IMR-90 (cell line): ENCODE measurements at regions not wholly inside any gene's neighbourhood (a gene's known extent, or its start where the extent isn't known, plus 50 kb on each side); places are given as distances from the start of the nearest gene placed in this dataset.

Experiments
- ATAC-seq: fragments of 200-7000 bp; cut with Tn5 transposase; 2 replicates; pipeline ENCODE4 v1.9.1; 2020; ENCODE audit warnings: low read depth, mild to moderate bottlenecking, moderate library complexity
- BruUV-seq: library from RNA; stranded (reverse); fragments of 400-500 nt; replicated peaks from 2 replicates; lab custom pipeline; 2021; lab: Mats Ljungman, UMichigan
- CTCF ChIA-PET: fragments of 300-600 bp; formaldehyde crosslinking; extraction: SDS; loops from one replicate; lab custom pipeline; 2021; ENCODE audit warnings: antibody characterized with exemption; lab: Yijun Ruan, JAX
- POLR2A ChIA-PET: fragments of 300-600 bp; sonication (Branson Sonifier 250); formaldehyde crosslinking; loops from one replicate; lab custom pipeline; 2022; ENCODE audit warnings: antibody characterized with exemption; ENCODE audit not compliant: unreplicated experiment; lab: Charles Lee
- DNase-seq: peaks from one replicate; pipeline ENCODE4 v3.0.0; 2013
- H2AFZ ChIP-seq: replicated peaks from 2 replicates; pipeline ENCODE3; 2013; ENCODE audit warnings: low read length, mild to moderate bottlenecking; ENCODE audit not compliant: poor library complexity
- H2AK5ac ChIP-seq: 2 replicates; pipeline ENCODE4 v1.6.1; 2013; ENCODE audit warnings: low read depth, low read length, inconsistent platforms
- H2AK9ac ChIP-seq: replicated peaks from 2 replicates; pipeline ENCODE3; 2013; ENCODE audit warnings: mild to moderate bottlenecking, low read depth, low read length, moderate library complexity; ENCODE audit not compliant: poor library complexity
- H2BK120ac ChIP-seq: 2 replicates; pipeline ENCODE4 v1.6.1; 2013; ENCODE audit warnings: low read depth, low read length, inconsistent platforms
- H2BK15ac ChIP-seq: 3 replicates; pipeline ENCODE4 v1.6.1; 2013; ENCODE audit warnings: low read depth, low read length, inconsistent platforms
- H2BK20ac ChIP-seq: 2 replicates; pipeline ENCODE4 v1.6.1; 2013; ENCODE audit warnings: low read depth, mild to moderate bottlenecking, inconsistent platforms, low read length, moderate library complexity
- H2BK5ac ChIP-seq: 2 replicates; pipeline ENCODE4 v1.6.1; 2013; ENCODE audit warnings: mild to moderate bottlenecking, low read depth, low read length, inconsistent platforms; ENCODE audit not compliant: poor library complexity, severe bottlenecking
- H3K14ac ChIP-seq: replicated peaks from 2 replicates; pipeline ENCODE4 v1.6.1; 2013; ENCODE audit warnings: low read depth, low read length, inconsistent platforms
- H3K18ac ChIP-seq: 2 replicates; pipeline ENCODE4 v1.6.1; 2013; ENCODE audit warnings: low read depth, low read length, control low read depth
- H3K23ac ChIP-seq: 2 replicates; pipeline ENCODE4 v1.6.1; 2013; ENCODE audit warnings: low read depth, low read length, inconsistent platforms
- H3K27ac ChIP-seq: 2 replicates; pipeline ENCODE4 v1.5.1; 2013; ENCODE audit warnings: mild to moderate bottlenecking, control low read depth, low read length; ENCODE audit not compliant: insufficient read depth
- H3K27me3 ChIP-seq: 2 replicates; pipeline ENCODE4 v1.6.1; 2013; ENCODE audit warnings: low read length; ENCODE audit not compliant: control insufficient read depth, insufficient read depth
- H3K36me3 ChIP-seq: 2 replicates; pipeline ENCODE4 v1.6.1; 2013; ENCODE audit warnings: low read length, mixed read lengths; ENCODE audit not compliant: control insufficient read depth, insufficient read depth
- H3K4ac ChIP-seq: 2 replicates; pipeline ENCODE4 v1.6.1; 2013; ENCODE audit warnings: low read depth, low read length, inconsistent platforms
- H3K4me1 ChIP-seq: 2 replicates; pipeline ENCODE4 v1.6.1; 2013; ENCODE audit warnings: low read length, mixed read lengths; ENCODE audit not compliant: control insufficient read depth, insufficient read depth
- H3K4me2 ChIP-seq: 2 replicates; pipeline ENCODE4 v1.6.1; 2013; ENCODE audit warnings: low read depth, mild to moderate bottlenecking, control low read depth, low read length, moderate library complexity
- H3K4me3 ChIP-seq: 2 replicates; pipeline ENCODE4 v1.5.1; 2013; ENCODE audit warnings: low read depth, mild to moderate bottlenecking, control low read depth, low read length, moderate library complexity; ENCODE audit not compliant: insufficient read depth
- H3K56ac ChIP-seq: 2 replicates; pipeline ENCODE4 v1.6.1; 2013; ENCODE audit warnings: low read length, inconsistent platforms; ENCODE audit not compliant: insufficient read depth; ENCODE audit errors: extremely low read depth
- H3K79me1 ChIP-seq, 2 experiments: 2 replicates each; pipeline ENCODE4 v1.6.1; 2013; ENCODE audit warnings: low read length in 2 of 2, inconsistent platforms in 1 of 2, low read depth in 1 of 2
- H3K9ac ChIP-seq: 2 replicates; pipeline ENCODE4 v1.6.1; 2013; ENCODE audit warnings: low read depth, low read length, control low read depth
- H3K9me1 ChIP-seq: 2 replicates; pipeline ENCODE4 v1.6.1; 2013; ENCODE audit warnings: low read length, inconsistent platforms; ENCODE audit not compliant: insufficient read depth
- H3K9me3 ChIP-seq: 2 replicates; pipeline ENCODE4 v1.6.1; 2013; ENCODE audit warnings: low read length; ENCODE audit not compliant: control insufficient read depth, insufficient read depth
- H4K20me1 ChIP-seq: 2 replicates; pipeline ENCODE4 v1.6.1; 2013; ENCODE audit warnings: low read length, inconsistent platforms; ENCODE audit not compliant: insufficient read depth
- H4K5ac ChIP-seq: 2 replicates; pipeline ENCODE4 v1.6.1; 2013; ENCODE audit warnings: mild to moderate bottlenecking, low read depth, low read length, control low read depth
- H4K8ac ChIP-seq, 2 experiments: 2 replicates each; pipeline ENCODE4 v1.6.1; 2013; ENCODE audit warnings: low read depth in 2 of 2, low read length in 2 of 2, control low read depth in 1 of 2, inconsistent platforms in 1 of 2
- H4K91ac ChIP-seq: 2 replicates; pipeline ENCODE4 v1.6.1; 2013; ENCODE audit warnings: low read depth, low read length, inconsistent platforms; ENCODE audit not compliant: insufficient read depth
- BHLHE40 ChIP-seq: fragments of 150-350 bp; IDR thresholded peaks from 2 replicates; pipeline ENCODE4 v1.6.1; 2016; ENCODE audit warnings: mild to moderate bottlenecking, low read depth, low read length
- CEBPB ChIP-seq: IDR thresholded peaks from 2 replicates; pipeline ENCODE4 v1.6.1; 2012; ENCODE audit warnings: low read depth, low read length, improper control_type of control experiment
- CHD1 ChIP-seq: IDR thresholded peaks from 2 replicates; pipeline ENCODE4 v1.6.1; 2012; ENCODE audit warnings: low read depth, low read length, improper control_type of control experiment
- CTCF ChIP-seq: conservative IDR thresholded peaks from 2 replicates; pipeline ENCODE4 v1.5.1; 2012; ENCODE audit warnings: mild to moderate bottlenecking, low read depth, low read length, improper control_type of control experiment
- ELK1 ChIP-seq: fragments of 150-350 bp; IDR thresholded peaks from 2 replicates; pipeline ENCODE4 v1.6.1; 2016; ENCODE audit warnings: low read depth, mild to moderate bottlenecking, low read length, moderate library complexity, borderline replicate concordance
- FOS ChIP-seq: fragments of 150-350 bp; IDR thresholded peaks from 2 replicates; pipeline ENCODE4 v1.6.1; 2016; ENCODE audit warnings: low read depth, low read length
- MAFK ChIP-seq: IDR thresholded peaks from 2 replicates; pipeline ENCODE4 v1.6.1; 2012; ENCODE audit warnings: low read depth, low read length, improper control_type of control experiment
- MAZ ChIP-seq: IDR thresholded peaks from 2 replicates; pipeline ENCODE4 v1.6.1; 2012; ENCODE audit warnings: low read depth, mild to moderate bottlenecking, low read length, improper control_type of control experiment, moderate library complexity, borderline replicate concordance
- MXI1 ChIP-seq: IDR thresholded peaks from 2 replicates; pipeline ENCODE4 v1.6.1; 2012; ENCODE audit warnings: low read depth, mild to moderate bottlenecking, low read length, moderate library complexity, borderline replicate concordance
- NFE2L2 ChIP-seq: fragments of 150-350 bp; IDR thresholded peaks from 2 replicates; pipeline ENCODE4 v1.6.1; 2016; ENCODE audit warnings: low read depth, mild to moderate bottlenecking, low read length
- POLR2A ChIP-seq: IDR thresholded peaks from 2 replicates; pipeline ENCODE4 v1.6.1; 2012; ENCODE audit warnings: mild to moderate bottlenecking, low read depth, low read length
- RAD21 ChIP-seq: IDR thresholded peaks from 2 replicates; pipeline ENCODE4 v1.6.1; 2012; ENCODE audit warnings: low read length, improper control_type of control experiment
- RCOR1 ChIP-seq: IDR thresholded peaks from 2 replicates; pipeline ENCODE4 v1.6.1; 2012; ENCODE audit warnings: mild to moderate bottlenecking, low read length, improper control_type of control experiment; ENCODE audit not compliant: insufficient replicate concordance
- RFX5 ChIP-seq: IDR thresholded peaks from 2 replicates; pipeline ENCODE4 v1.8.0; 2012; ENCODE audit warnings: low read depth, mild to moderate bottlenecking, low read length, moderate library complexity
- SMC3 ChIP-seq: fragments of 150-350 bp; IDR thresholded peaks from 2 replicates; pipeline ENCODE4 v1.6.1; 2016; ENCODE audit warnings: low read depth, mild to moderate bottlenecking, antibody characterized with exemption, low read length, moderate library complexity
- USF2 ChIP-seq: fragments of 150-350 bp; IDR thresholded peaks from 2 replicates; pipeline ENCODE4 v1.6.1; 2017; ENCODE audit warnings: mild to moderate bottlenecking, antibody characterized with exemption, low read length, low read depth
- WGBS, 2 experiments: methylation state at CpG; one replicate each; pipeline versions ENCODE4 v1.1.5 to v1.1.7; 2013; ENCODE audit warnings: missing lambda C conversion rate in 2 of 2; ENCODE audit not compliant: insufficient read length in 1 of 2; ENCODE audit errors: extremely low coverage in 2 of 2; 5-methylcytosine and 5-hydroxymethylcytosine counted together
- dilution Hi-C: fragments of 300-500 bp; cut with HindIII; formaldehyde crosslinking; loops from one replicate; pipeline ENCODE4 v1.14.3; 2018; ENCODE audit warnings: low sequenced_read_pairs; ENCODE audit not compliant: unreplicated experiment
- in situ Hi-C: fragments of 300-500 bp; cut with MboI; formaldehyde crosslinking; loops from 3 replicates; pipeline ENCODE4 v1.14.3; 2019; ENCODE audit warnings: low sequenced_read_pairs, inconsistent platforms, mixed read lengths
- intact Hi-C: fragments of 100-400 bp; cut with micrococcal nuclease; formaldehyde crosslinking; loops from 2 replicates; pipeline ENCODE4 v1.10.0; 2022

GRCh38 chr10:28959850-28960501, 282.7 kb downstream of the BAMBI start:
- no peak overlapping the region for H3K27ac ChIP-seq
- no peak overlapping the region for H2BK5ac ChIP-seq
- H2BK15ac ChIP-seq, result peak overlapping the region; percentile 36; the same call in 1 of the 3 replicates
- ATAC-seq (no peak), DNase-seq (peak; percentile 19)
- dilution Hi-C loops, result no loop called here
- H2AK9ac ChIP-seq, result no peak overlapping the region
- H3K9me1 ChIP-seq, result peaks cover 3% of the 10 kb centered on the region
- H4K5ac ChIP-seq, result no peak overlapping the region
- H2AFZ ChIP-seq, result peak overlapping the region; percentile 45
- no peaks in the 10 kb centered on the region for H3K79me1 ChIP-seq
- H4K91ac ChIP-seq, result no peak overlapping the region; the same call in 1 of the 2 replicates
- no peak overlapping the region for H3K18ac ChIP-seq
- H4K8ac ChIP-seq, result peak overlapping the region in 1 of 2 experiments; percentile 53; a peak in 1 of 4 replicates
- ChIA-PET POLR2A (no interaction called here), CTCF (interaction anchor here (0.9 kb wide), 1 partner anchor 14 kb away, joined by 3 read pairs; no protein-coding TSS in a partner anchor)
- in situ Hi-C loops, result no loop called here
- H2BK20ac ChIP-seq, result no peak overlapping the region
- H2AK5ac ChIP-seq, result peak overlapping the region; percentile 65; the same call in 1 of the 2 replicates
- peak overlapping the region; percentile 62; the same call in 1 of the 2 replicates for H3K4ac ChIP-seq
- no peaks in the 10 kb centered on the region for H3K4me1 ChIP-seq
- H3K36me3 ChIP-seq, result no peaks in the 10 kb centered on the region
- peaks cover 5% of the 10 kb centered on the region for H3K9me3 ChIP-seq
- no peak overlapping the region for H3K23ac ChIP-seq
- H2BK120ac ChIP-seq, result no peak overlapping the region
- no peak overlapping the region for H3K9ac ChIP-seq
- 0 out of 2 replicates have a peak overlapping the region, but pooled peaks have one; percentile 29 for H3K14ac ChIP-seq
- H3K27me3 ChIP-seq, result no peaks in the 10 kb centered on the region
- no peak overlapping the region for H3K56ac ChIP-seq
- no CpG with 5 or more reads among the region's 7 CpGs for WGBS, 2 experiments
- TF ChIP-seq MAZ (no peak), MAFK (no peak), RAD21 (no peak), RCOR1 (no peak), RFX5 (no peak), MXI1 (no peak), CEBPB (no peak), SMC3 (no peak), CHD1 (no peak), FOS (no peak), POLR2A (no peak), USF2 (no peak), BHLHE40 (no peak), NFE2L2 (no peak), ELK1 (no peak), CTCF (no peak)
- no peaks in the 10 kb centered on the region for H4K20me1 ChIP-seq
- no peak overlapping the region for H3K4me3 ChIP-seq
- intact Hi-C loops, result no loop called here
- no peak overlapping the region for H3K4me2 ChIP-seq
- BruUV-seq, result no TSS peak
